22Rv1 (cell line): ENCODE measurements at regions not wholly inside any gene's neighbourhood (a gene's known extent, or its start where the extent isn't known, plus 50 kb on each side); places are given as distances from the start of the nearest gene placed in this dataset.

Source experiments
- H3K27ac ChIP-seq: fragments of 450-650 bp; 2 replicates; pipeline ENCODE4 v1.5.1; 2017
- ZFX ChIP-seq: fragments of 450-650 bp; IDR thresholded peaks from 2 replicates; pipeline ENCODE4 v1.6.1; 2017; ENCODE audit warnings: antibody characterized with exemption, borderline replicate concordance
- TF ChIP-seq, protein P1 (sequence below): fragments of 450-650 bp; IDR thresholded peaks from 2 replicates; pipeline ENCODE4 v1.5.1; 2017; ENCODE audit warnings: mild to moderate bottlenecking

GRCh38 chr16:17691899-17692176, 221.1 kb upstream of the XYLT1 start:
- TF ChIP-seq, protein P1, sequence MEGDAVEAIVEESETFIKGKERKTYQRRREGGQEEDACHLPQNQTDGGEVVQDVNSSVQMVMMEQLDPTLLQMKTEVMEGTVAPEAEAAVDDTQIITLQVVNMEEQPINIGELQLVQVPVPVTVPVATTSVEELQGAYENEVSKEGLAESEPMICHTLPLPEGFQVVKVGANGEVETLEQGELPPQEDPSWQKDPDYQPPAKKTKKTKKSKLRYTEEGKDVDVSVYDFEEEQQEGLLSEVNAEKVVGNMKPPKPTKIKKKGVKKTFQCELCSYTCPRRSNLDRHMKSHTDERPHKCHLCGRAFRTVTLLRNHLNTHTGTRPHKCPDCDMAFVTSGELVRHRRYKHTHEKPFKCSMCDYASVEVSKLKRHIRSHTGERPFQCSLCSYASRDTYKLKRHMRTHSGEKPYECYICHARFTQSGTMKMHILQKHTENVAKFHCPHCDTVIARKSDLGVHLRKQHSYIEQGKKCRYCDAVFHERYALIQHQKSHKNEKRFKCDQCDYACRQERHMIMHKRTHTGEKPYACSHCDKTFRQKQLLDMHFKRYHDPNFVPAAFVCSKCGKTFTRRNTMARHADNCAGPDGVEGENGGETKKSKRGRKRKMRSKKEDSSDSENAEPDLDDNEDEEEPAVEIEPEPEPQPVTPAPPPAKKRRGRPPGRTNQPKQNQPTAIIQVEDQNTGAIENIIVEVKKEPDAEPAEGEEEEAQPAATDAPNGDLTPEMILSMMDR = no peak
- no peak for TF ChIP-seq ZFX
- no peak overlapping the region for H3K27ac ChIP-seq

DNA sequence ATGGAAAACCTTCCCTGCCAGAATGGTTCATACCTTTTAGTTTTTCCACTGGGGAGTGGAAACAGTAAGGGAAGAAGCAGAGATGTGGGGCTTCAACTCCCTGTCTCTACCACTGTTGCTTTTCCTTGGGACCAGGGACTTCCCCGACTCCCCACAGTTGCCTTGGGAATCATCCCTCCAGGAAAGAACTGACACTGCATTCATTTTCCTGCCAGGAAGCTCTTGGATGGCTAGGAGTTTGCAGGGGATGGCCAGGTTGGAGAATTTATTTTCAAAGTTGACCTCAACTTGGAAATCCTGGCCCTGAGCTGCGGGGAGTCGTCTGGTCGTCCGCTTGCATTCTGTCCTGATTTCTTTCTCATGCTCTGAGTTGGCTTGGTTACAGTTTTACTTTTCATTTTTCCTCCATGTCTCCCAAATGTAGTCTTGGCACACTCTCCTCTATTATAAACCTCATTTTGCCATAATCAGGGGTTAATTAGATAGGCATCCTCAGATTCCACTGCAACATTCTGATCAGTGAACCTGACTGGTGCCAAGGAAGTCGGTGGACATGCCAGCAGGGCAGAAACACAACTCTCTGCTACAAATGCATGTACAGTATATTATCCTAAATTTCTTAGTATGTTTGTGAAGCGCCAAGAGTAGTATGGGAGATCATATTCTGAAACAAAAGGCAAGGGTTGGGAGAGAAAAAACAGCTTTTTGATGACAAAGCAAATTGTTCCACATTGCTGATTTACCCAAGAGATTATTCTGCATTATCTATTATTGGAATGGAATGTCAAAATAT, 220.5 kb upstream of the XYLT1 start:
- no peak overlapping the region for H3K27ac ChIP-seq
- TF ChIP-seq, protein P1 = no peak
- TF ChIP-seq ZFX = no peak

DNA sequence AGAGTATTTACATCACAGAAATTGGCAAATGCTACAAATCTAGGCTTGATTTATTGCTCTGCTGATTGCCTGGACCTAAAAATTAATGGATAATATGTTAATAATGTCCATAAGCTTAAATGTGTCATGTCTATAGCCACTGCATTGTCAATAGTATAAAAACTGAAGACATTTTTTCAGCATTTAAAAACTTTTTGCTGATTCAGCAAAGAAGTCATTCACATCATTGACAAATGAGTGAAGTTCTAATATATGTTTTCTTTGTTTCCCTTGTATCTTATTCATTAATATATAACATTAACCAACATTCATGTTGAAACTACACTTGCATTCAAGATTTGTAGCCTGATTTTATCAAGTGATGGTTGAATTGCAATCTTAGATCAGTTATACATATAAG, 214.7 kb upstream of the XYLT1 start:
- TF ChIP-seq, protein P1 = no peak
- no peak for TF ChIP-seq ZFX
- no peak overlapping the region for H3K27ac ChIP-seq

DNA sequence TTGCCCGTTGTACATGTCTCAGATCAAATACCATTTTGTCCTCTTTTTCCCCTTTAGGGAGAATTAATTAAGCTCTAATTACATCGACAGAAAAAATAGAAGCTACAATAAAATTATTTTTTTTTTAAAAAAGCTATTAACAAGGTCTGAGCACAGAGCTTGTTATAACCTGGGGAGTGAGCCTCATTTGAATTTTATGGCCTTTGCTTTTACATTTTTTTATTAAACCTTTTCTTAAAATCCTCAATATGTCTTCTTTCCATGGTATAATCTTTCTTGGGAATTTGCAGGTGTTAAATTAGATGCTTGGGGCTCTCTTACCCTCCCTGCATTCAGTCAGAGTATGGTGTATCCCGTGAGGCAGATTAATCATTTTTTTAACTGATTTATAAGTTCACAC, 212.5 kb upstream of the XYLT1 start:
- TF ChIP-seq, protein P1 = no peak
- no peak for TF ChIP-seq ZFX

DNA sequence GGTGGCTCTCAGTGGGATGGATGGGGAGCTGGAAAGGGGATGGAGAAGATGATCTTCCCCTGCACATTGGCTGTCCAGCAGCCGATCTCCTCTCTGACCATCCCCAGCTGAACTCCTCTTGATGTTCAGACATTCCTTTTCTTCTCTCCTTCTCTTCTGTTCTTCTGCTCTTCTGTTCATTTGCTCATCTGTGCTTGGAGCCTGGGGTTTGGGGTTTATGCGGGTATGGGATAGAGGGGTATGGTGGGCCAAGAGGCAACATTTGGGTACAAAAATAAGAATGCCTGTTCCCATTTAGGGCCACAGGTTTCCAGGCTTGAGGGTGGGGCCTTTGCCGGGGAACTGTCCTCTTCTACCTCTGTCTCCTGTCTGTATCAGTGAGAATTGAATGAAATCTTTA, 205.4 kb upstream of the XYLT1 start:
- H3K27ac ChIP-seq = no peak overlapping the region
- TF ChIP-seq, protein P1 = no peak
- no peak for TF ChIP-seq ZFX

More for the DNA sequence above, 212.5 kb upstream of the XYLT1 start:
- no peak overlapping the region for H3K27ac ChIP-seq

- TF ChIP-seq, protein P1 = no peak
- TF ChIP-seq ZFX = no peak
- H3K27ac ChIP-seq = no peak overlapping the region
Measured at GRCh38 chr16:17668386-17668785, 197.6 kb upstream of the XYLT1 start.

DNA sequence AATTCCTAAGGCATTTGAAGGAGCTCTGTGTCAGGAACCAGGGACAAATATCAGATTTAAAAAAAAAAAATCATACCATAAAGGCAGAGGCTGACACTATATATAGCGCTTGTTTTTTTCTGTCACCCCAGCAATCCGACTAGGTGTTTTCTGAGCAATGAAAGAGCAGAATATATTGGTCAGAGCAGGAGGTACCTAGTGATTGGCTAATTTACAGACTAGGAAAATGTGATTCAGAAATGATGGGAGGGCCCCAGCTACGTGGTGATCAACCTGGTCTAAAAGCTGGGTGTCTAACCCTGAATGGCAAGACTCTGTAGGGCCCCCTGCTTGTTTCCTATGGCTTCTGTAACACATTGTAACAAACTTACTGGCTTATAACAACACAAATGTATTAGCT, 195.5 kb upstream of the XYLT1 start:
- TF ChIP-seq, protein P1 = no peak
- no peak for TF ChIP-seq ZFX
- H3K27ac ChIP-seq = no peak overlapping the region
